Activated CD4-positive, alpha-beta T cell treated with anti-CD3 and anti-CD28 coated beads, Interleukin-2, amount 10 ng/mL, durations not matched to agents 7 days and 5 days (primary cell): ENCODE measurements at regions not wholly inside any gene's neighbourhood (a gene's known extent, or its start where the extent isn't known, plus 50 kb on each side); places are given as distances from the start of the nearest gene placed in this dataset.

Source experiments
- CTCF ChIA-PET: fragments of 350-600 bp; sonication (Branson Sonifier 250); formaldehyde crosslinking; loops from one replicate; lab custom pipeline; 2021; ENCODE audit warnings: antibody characterized with exemption; lab: Charles Lee
- POLR2A ChIA-PET: fragments of 350-600 bp; sonication (Branson Sonifier 250); formaldehyde crosslinking; loops from one replicate; lab custom pipeline; 2021; ENCODE audit warnings: antibody characterized with exemption; lab: Charles Lee
- DNase-seq: peaks from one replicate; pipeline ENCODE4 v3.0.0-alpha.2; 2020
- H3K27ac Mint-ChIP-seq: one replicate; pipeline ENCODE4 v1.8.0; 2021; ENCODE audit warnings: mild to moderate bottlenecking, moderate library complexity, mixed read lengths
- H3K27me3 Mint-ChIP-seq: one replicate; pipeline ENCODE4 v1.8.0; 2021; ENCODE audit warnings: mixed read lengths
- H3K36me3 Mint-ChIP-seq: one replicate; pipeline ENCODE4 v1.8.0; 2021; ENCODE audit warnings: low read depth, mixed read lengths
- H3K4me1 Mint-ChIP-seq: one replicate; pipeline ENCODE4 v1.8.0; 2021; ENCODE audit warnings: mixed read lengths
- H3K4me3 Mint-ChIP-seq: one replicate; pipeline ENCODE4 v1.8.0; 2021; ENCODE audit warnings: mild to moderate bottlenecking, moderate library complexity, mixed read lengths
- H3K9me3 Mint-ChIP-seq: one replicate; pipeline ENCODE4 v1.8.0; 2021; ENCODE audit warnings: mixed read lengths

DNA sequence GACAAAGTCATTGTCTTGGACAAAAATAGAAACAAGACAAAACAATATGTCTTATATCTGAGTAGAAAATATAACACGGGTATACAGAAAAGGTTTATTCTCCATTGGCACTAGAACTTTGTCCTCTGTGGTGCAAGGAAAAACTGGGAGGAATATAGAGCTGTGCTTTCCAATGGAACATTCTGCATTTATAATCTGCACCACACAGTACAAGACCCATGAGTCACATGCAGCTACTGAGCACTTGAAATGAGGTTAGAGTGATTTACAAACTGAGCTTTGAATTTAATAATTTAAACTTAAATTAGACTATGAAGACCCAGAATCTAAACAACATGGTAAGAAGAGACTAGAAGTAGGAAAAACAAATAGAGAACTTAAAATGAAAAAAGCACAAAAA, 86.1 kb downstream of the RAP2A start:
- Mint-ChIP-seq H3K27ac (no peak overlapping the region), H3K27me3 (peaks cover 9% of the 10 kb centered on the region), H3K36me3 (no peaks in the 10 kb centered on the region), H3K4me3 (no peak overlapping the region), H3K4me1 (no peaks in the 10 kb centered on the region), H3K9me3 (peaks cover 3% of the 10 kb centered on the region)
- no peak for DNase-seq
- ChIA-PET CTCF (interaction anchor here (0.8 to 1.6 kb wide), 2 partner anchors 11 to 136 kb away, joined by 3 read pairs; no protein-coding TSS in a partner anchor), POLR2A (no interaction called here)

DNA sequence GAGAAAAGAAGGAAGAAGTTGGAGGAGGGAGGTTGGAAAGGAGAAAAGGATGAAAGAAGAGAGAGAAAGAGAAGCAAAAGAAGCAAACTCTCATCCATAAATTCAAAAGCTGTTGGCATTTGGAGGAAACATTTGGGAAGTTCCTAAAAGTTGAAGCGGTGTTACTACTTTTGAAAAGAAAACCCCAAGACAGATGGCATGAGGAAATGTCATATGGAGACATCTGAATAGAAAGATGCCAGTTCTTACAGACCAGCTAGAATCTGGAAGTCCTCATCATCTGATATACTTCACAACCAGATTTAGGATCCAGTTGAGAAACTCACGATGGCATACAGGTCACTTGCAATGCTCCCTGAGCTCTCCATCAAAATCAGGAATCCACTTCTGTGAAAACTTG, 86.9 kb downstream of the RAP2A start:
- Mint-ChIP-seq H3K4me1 (no peaks in the 10 kb centered on the region), H3K36me3 (no peaks in the 10 kb centered on the region), H3K27ac (no peak overlapping the region), H3K9me3 (peaks cover 3% of the 10 kb centered on the region), H3K27me3 (peaks cover 9% of the 10 kb centered on the region), H3K4me3 (no peak overlapping the region)
- POLR2A ChIA-PET = no interaction called here
- CTCF ChIA-PET = interaction anchor here (0.8 to 1.6 kb wide), 2 partner anchors 10 to 135 kb away, joined by 3 read pairs; no protein-coding TSS in a partner anchor
- DNase-seq = no peak

DNA sequence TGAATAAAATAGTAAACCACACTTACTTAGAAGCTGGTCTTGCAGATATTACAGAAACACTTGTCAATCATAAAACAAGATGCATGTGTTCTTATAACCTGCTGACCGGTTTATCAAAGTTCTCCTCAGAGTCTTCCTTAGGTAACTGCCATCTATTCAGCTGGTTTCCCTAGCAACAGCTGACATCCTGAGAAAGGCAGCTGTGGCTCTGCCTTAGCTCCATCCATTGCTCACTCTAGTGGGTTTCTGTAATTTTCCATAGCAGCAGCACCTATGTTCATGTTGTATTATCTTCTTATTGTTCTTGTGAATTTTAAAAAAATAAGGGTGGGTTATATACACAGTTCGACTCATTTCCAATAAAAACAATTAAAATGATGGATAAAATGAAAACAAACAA, 87.8 kb downstream of the RAP2A start:
- CTCF ChIA-PET = interaction anchor here (1.6 kb wide), 1 partner anchor 9 kb away, joined by 3 read pairs; no protein-coding TSS in a partner anchor
- H3K27me3 Mint-ChIP-seq = peaks cover 9% of the 10 kb centered on the region
- POLR2A ChIA-PET = interaction anchor here (0.7 kb wide), 1 partner anchor 340 kb away, joined by 3 read pairs; no protein-coding TSS in a partner anchor
- DNase-seq = no peak
- H3K27ac Mint-ChIP-seq = no peak overlapping the region
- no peaks in the 10 kb centered on the region for H3K4me1 Mint-ChIP-seq
- no peaks in the 10 kb centered on the region for H3K36me3 Mint-ChIP-seq
- no peak overlapping the region for H3K4me3 Mint-ChIP-seq
- H3K9me3 Mint-ChIP-seq = peaks cover 3% of the 10 kb centered on the region

DNA sequence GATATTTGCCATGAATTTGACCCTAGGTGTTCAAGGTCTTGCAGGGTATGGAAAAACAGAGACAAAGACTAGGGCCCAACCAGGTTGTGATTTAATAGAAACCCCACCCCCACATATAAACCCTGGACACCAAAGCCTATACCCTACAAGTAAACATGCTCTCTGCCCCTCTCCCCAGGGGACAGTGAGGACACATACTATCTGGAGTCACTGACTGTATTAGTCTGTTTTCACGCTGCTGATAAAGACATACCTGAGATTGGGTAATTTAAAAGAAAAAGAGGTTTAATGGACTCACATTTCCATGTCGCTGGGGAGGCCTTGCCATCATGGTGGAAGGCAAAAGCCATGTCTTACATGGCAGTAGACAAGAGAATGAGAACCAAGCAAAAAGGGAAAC, 88.3 kb downstream of the RAP2A start:
- Mint-ChIP-seq H3K27ac (no peak overlapping the region), H3K4me1 (no peaks in the 10 kb centered on the region), H3K9me3 (peaks cover 3% of the 10 kb centered on the region), H3K27me3 (peaks cover 9% of the 10 kb centered on the region), H3K36me3 (no peaks in the 10 kb centered on the region), H3K4me3 (no peak overlapping the region)
- ChIA-PET POLR2A (interaction anchor here (0.7 kb wide), 1 partner anchor 339 kb away, joined by 3 read pairs; no protein-coding TSS in a partner anchor), CTCF (no interaction called here)
- no peak for DNase-seq

DNA sequence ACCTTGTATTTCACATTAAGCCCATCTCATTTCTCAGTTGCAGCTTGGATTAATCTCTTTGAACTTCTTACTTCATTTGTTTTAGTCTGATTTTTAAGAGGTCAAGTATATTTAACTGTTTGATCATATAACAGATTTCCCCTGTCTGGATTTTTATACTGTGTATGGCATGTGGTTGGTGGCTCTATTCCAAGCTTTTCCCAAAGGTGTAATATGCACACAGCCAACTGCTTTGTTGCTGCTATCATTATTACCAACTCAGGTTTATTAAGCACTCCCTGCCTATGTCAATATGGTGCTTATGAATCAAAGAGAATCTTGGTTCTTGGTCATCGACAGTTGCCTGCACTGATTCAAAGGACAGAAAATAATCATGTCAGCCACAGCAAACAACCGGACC, 92.6 kb downstream of the RAP2A start:
- Mint-ChIP-seq H3K4me3 (no peak overlapping the region), H3K9me3 (peaks cover 3% of the 10 kb centered on the region), H3K27me3 (peaks cover 3% of the 10 kb centered on the region), H3K4me1 (no peaks in the 10 kb centered on the region), H3K27ac (no peak overlapping the region), H3K36me3 (no peaks in the 10 kb centered on the region)
- POLR2A ChIA-PET = no interaction called here
- CTCF ChIA-PET = no interaction called here
- no peak for DNase-seq

DNA sequence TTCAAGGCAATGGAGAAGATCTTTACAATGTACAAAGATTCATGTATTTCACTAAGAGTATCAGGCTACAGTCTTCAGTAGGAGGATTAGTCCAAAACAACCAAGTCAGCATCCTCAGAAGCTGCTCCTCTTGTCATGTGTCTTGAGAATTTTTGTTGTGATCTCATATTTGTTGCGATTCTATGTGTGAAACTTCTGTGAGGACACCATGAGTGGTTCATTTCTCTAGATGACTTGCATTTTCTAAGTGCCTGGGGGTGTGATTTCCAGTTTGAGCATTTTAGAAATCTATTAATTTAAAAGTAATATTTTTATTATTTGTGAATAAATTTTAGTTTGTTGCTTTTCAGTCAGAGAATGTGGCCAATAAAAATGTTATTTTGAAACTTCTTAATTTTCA, 94.5 kb downstream of the RAP2A start:
- CTCF ChIA-PET = no interaction called here
- Mint-ChIP-seq H3K4me3 (no peak overlapping the region), H3K4me1 (no peaks in the 10 kb centered on the region), H3K9me3 (no peaks in the 10 kb centered on the region), H3K36me3 (no peaks in the 10 kb centered on the region), H3K27ac (no peak overlapping the region), H3K27me3 (no peaks in the 10 kb centered on the region)
- POLR2A ChIA-PET = no interaction called here
- DNase-seq = no peak

DNA sequence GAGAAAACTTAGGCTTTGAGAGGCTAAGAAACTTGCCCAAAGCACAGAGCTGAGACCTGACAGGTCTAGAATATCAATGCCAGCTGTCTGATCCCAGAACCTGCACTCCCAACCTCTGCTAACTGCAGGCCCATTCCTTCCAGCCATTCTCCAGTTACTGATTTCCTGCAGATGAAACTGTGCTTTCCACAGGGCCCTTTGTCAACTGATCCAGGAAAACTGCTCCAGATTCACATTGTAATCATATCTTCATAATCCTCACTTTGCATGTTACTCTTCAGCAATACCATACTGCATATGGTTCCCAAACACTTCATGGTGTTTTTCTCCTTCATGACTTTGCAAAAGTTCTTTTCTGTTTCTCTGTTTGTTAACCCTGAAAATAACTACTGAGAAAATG, 100.6 kb downstream of the RAP2A start:
- no peaks in the 10 kb centered on the region for H3K36me3 Mint-ChIP-seq
- H3K9me3 Mint-ChIP-seq = no peaks in the 10 kb centered on the region
- no peak overlapping the region for H3K27ac Mint-ChIP-seq
- H3K27me3 Mint-ChIP-seq = no peaks in the 10 kb centered on the region
- H3K4me1 Mint-ChIP-seq = no peaks in the 10 kb centered on the region
- no peak overlapping the region for H3K4me3 Mint-ChIP-seq
- DNase-seq = no peak
- POLR2A ChIA-PET = no interaction called here
- CTCF ChIA-PET = no interaction called here

DNA sequence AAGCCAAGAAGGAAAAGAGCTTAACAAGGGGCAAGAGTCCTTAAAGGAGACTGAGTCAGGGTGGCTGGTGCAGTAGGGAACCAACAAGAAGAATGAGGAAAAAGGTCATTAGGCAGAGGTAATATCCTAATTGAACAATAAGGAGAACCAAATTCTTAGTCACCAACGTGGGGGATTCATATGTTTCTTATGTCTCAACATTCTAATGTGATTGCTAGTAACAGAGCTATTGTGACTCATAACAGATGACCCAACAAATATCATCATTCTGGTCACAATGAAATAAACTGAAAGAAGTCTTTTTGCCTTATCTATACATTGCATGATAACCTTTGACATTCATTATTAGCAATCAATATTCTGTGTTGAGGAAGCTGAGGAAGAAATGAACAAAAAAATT, 101.6 kb downstream of the RAP2A start:
- CTCF ChIA-PET = no interaction called here
- POLR2A ChIA-PET = no interaction called here
- Mint-ChIP-seq H3K4me3 (no peak overlapping the region), H3K4me1 (no peaks in the 10 kb centered on the region), H3K9me3 (no peaks in the 10 kb centered on the region), H3K27me3 (no peaks in the 10 kb centered on the region), H3K36me3 (no peaks in the 10 kb centered on the region), H3K27ac (no peak overlapping the region)
- DNase-seq = no peak

DNA sequence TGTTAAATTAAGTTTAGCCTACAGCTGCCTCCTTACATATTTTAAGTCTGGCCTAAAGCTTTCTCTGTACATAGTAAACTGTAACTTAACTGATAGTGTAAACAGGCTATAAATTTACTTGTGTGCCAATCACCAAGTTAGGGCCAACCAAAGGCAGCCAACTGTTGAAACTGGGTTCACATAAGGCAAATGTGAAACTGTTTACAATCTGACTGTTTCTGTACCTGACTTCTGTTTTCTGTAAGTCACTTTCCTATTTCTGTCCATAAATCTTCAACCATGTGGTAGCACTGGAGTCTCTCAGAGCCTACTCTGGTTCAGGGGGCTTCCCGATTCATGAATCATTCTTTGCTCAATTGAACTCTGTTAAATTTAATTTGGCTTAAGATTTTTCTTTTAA, 103.1 kb downstream of the RAP2A start:
- CTCF ChIA-PET = no interaction called here
- POLR2A ChIA-PET = no interaction called here
- Mint-ChIP-seq H3K27me3 (no peaks in the 10 kb centered on the region), H3K9me3 (no peaks in the 10 kb centered on the region), H3K27ac (no peak overlapping the region), H3K4me1 (no peaks in the 10 kb centered on the region), H3K36me3 (no peaks in the 10 kb centered on the region), H3K4me3 (no peak overlapping the region)
- DNase-seq = no peak

DNA sequence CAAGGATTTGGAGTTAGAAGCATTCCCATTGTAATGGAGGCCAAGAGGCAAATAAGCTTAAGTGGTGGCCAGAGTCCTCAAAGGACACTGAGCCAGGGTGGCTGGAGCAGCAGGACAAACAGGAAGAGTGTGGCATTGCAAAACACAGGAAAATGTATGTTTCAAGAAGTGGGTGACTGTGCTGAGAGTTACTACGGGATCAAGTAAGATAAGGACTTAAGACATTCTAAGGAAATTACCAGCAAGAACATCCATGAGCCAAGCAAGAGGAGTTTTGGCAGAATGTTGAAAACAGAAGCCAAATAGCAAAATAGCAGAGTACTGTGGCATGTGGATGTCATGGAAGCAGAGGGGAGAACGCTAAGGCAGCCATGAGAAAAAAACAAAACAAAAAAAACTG, 104.2 kb downstream of the RAP2A start:
- POLR2A ChIA-PET = no interaction called here
- Mint-ChIP-seq H3K27ac (no peak overlapping the region), H3K4me1 (no peaks in the 10 kb centered on the region), H3K36me3 (no peaks in the 10 kb centered on the region), H3K27me3 (no peaks in the 10 kb centered on the region), H3K9me3 (no peaks in the 10 kb centered on the region), H3K4me3 (no peak overlapping the region)
- no peak for DNase-seq
- CTCF ChIA-PET = no interaction called here

DNA sequence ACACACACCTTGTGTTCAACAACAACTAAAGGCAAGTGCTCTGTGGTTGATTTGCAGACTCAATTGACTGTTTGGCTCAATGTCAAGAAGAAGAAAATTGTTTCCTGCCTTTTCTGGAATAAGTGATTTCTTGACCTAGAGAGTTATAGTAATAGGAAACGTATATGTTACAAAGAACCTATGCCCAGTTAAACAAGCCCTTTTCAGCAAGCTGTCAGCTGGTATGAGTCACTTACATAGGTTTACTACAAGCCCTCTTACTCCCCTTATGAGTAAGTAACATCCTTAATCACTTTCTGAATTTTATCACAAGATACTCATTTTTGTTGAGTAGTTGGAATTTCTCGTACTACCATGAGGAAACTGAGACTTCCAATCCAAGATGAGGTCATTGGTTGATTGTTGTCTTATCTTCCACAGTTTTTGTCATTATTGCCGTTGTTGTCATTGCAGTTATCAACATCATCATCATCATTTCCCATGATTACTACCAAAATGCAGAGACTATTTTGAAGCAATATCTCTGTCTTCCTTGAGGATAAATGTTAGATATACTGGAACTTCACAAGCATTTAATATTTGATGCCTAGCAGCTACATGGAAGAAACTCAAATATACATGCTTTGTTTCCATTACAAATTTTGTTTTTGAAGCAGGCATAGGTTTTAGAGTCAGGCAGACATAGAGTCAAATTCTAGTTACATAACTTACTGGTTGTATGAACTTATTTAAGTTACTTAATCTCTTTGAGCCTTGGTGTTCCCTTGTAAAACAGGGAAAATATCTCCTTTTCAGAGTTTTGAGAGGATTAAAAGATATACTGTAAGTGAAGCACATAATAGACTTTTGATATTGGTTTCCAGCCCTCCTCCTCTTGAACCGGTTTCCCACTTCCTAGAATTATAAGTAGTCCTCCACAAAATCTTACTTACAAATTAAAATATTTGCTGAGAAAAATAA, 106.0 kb downstream of the RAP2A start:
- ChIA-PET POLR2A (no interaction called here), CTCF (no interaction called here)
- Mint-ChIP-seq H3K36me3 (no peaks in the 10 kb centered on the region), H3K27ac (no peak overlapping the region), H3K27me3 (no peaks in the 10 kb centered on the region), H3K9me3 (no peaks in the 10 kb centered on the region), H3K4me3 (no peak overlapping the region), H3K4me1 (no peaks in the 10 kb centered on the region)
- no peak for DNase-seq

DNA sequence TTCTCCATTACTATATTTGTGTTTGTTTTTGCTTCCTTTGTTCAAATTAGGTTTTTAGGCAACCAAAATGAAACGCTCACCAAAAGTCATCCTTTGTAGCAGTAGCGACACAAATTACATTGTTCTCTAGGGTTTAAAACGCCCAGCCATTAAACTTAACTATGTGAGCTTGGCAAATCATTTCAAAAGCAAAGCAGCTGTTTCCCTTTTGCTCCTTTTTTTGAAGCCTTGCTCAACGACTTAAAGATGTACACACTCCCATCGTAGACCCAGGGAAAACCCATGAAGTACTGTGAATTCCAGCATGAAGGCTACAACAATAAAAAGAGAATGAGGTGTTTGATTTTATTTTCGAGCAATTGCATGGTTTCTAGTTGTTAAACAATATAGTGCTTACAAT, 106.7 kb downstream of the RAP2A start:
- POLR2A ChIA-PET = no interaction called here
- CTCF ChIA-PET = no interaction called here
- Mint-ChIP-seq H3K27me3 (no peaks in the 10 kb centered on the region), H3K27ac (no peak overlapping the region), H3K9me3 (peaks cover 1% of the 10 kb centered on the region), H3K4me1 (no peaks in the 10 kb centered on the region), H3K36me3 (no peaks in the 10 kb centered on the region), H3K4me3 (no peak overlapping the region)
- DNase-seq = no peak

DNA sequence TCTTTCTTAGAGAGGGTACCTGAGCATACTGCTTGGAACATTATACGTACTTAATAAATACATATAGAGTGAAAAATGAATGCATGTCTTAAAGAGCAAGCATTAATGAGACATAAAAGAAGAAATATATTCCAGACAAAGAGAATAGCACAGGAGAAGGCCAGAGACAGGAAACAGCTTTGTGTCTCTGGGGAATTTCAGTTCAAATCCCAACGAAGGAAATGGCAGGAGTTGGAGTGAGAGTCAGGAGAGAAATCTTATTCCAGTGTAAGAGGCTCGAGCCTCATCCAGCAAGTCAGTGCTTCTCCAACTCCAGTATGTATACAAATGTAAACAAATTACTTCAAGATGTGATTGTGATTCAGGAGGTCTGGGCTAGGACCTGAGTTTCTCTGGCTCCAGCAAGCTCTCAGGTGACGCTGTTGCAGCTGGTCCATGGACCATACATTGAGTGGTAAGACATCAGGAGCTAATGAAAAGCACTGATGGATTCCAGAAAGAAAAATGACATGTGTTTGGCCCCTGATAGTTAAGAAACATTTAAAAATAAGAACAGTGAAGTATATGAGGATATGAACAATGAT, 108.2 kb downstream of the RAP2A start:
- peaks cover 2% of the 10 kb centered on the region for H3K9me3 Mint-ChIP-seq
- H3K27ac Mint-ChIP-seq = no peak overlapping the region
- CTCF ChIA-PET = interaction anchor here (0.5 kb wide), 1 partner anchor 1564 kb away, joined by 3 read pairs; no protein-coding TSS in a partner anchor
- DNase-seq = no peak
- no peaks in the 10 kb centered on the region for H3K36me3 Mint-ChIP-seq
- POLR2A ChIA-PET = no interaction called here
- H3K4me3 Mint-ChIP-seq = no peak overlapping the region
- no peaks in the 10 kb centered on the region for H3K4me1 Mint-ChIP-seq
- H3K27me3 Mint-ChIP-seq = no peaks in the 10 kb centered on the region
